ENCODE measurements at regions not wholly inside any gene's neighbourhood (a gene's known extent, or its start where the extent isn't known, plus 50 kb on each side); places are given as distances from the start of the nearest gene placed in this dataset.

DNA sequence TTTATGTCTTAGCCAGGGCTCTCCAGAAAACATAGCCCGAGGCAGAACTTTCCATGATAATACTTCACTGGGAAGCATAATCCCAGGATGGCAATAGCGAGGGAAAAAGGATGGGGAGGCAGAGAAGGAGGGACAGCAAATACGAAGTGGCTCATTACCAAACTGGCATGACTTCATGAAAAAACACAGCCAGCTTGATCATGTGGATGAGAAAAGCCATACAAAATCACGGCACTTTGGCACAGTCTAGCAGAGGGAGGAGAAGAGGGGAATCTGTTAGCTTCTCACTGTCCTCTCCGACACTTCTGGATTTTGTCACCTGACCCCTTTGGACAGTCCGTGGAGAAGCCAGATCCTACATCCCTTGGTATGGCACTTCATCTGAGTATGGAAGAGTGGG is 212.5 kb upstream of the GRIK2 start:
- TF ChIP-seq, protein P1, sequence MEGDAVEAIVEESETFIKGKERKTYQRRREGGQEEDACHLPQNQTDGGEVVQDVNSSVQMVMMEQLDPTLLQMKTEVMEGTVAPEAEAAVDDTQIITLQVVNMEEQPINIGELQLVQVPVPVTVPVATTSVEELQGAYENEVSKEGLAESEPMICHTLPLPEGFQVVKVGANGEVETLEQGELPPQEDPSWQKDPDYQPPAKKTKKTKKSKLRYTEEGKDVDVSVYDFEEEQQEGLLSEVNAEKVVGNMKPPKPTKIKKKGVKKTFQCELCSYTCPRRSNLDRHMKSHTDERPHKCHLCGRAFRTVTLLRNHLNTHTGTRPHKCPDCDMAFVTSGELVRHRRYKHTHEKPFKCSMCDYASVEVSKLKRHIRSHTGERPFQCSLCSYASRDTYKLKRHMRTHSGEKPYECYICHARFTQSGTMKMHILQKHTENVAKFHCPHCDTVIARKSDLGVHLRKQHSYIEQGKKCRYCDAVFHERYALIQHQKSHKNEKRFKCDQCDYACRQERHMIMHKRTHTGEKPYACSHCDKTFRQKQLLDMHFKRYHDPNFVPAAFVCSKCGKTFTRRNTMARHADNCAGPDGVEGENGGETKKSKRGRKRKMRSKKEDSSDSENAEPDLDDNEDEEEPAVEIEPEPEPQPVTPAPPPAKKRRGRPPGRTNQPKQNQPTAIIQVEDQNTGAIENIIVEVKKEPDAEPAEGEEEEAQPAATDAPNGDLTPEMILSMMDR (IDR thresholded peaks at IDR 0.05) = no peak
- no peak for TF ChIP-seq POLR2A (IDR thresholded peaks at IDR 0.05)
- no peak for TF ChIP-seq EP300 (IDR thresholded peaks at IDR 0.05)
- no peak for TF ChIP-seq POLR2AphosphoS5 (IDR thresholded peaks at IDR 0.05)
